Astrocyte of the cerebellum (primary cell): ENCODE measurements at regions not wholly inside any gene's neighbourhood (a gene's known extent, or its start where the extent isn't known, plus 50 kb on each side); places are given as distances from the start of the nearest gene placed in this dataset.

Experiments used
- DNase-seq: peaks from one replicate; pipeline ENCODE4 v3.0.0-alpha.2; 2011; ENCODE audit warnings: low read depth
- H3K4me3 ChIP-seq: 2 replicates; pipeline ENCODE4 v1.5.1; 2011; ENCODE audit warnings: mild to moderate bottlenecking, low read depth, low read length, moderate library complexity
- in situ Hi-C: cut with HindIII; loops from 2 replicates; pipeline ENCODE4 v1.10.0; 2017; ENCODE audit warnings: low sequenced_read_pairs
- TF ChIP-seq, protein P1 (sequence below): IDR thresholded peaks from 2 replicates; pipeline ENCODE4 v1.5.1; 2012; ENCODE audit warnings: low read length, low read depth, moderate library complexity, mild to moderate bottlenecking; ENCODE audit errors: missing control alignments

DNA sequence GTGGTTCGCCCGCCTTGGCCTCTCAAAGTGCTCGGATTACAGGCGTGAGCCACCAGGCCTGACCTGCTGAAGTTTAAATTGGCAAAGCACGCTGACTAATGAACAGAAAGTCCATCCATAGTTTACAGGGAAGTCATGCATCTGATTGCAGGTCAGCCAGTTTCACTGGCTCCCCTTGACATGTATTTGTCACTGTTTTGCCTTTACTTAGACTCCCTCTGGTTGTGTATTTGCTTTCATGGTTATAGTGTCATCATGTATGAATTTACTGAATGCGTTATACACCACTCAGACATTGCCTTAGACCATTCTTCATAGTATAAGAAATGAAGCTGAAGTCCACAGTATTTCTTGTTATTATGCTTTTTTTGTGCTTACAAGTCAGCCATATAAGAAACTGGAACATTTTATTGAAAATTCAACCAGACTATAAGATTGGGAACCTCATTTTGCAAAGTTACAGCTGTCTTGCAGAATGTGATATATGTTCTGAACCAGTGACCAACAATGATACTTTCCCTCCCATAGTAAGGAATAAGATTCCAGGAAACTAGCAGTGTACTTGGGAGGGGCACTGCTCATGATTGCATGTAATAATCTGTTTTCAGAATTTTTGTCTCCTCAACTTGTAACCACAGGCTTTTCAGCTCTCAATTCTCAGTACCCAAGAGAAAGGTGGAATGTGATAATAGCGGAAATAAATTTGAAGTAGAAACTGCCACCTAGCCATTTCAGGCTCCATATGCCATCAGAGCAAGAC, 51.9 kb upstream of the ATF7IP start:
- TF ChIP-seq, protein P1, sequence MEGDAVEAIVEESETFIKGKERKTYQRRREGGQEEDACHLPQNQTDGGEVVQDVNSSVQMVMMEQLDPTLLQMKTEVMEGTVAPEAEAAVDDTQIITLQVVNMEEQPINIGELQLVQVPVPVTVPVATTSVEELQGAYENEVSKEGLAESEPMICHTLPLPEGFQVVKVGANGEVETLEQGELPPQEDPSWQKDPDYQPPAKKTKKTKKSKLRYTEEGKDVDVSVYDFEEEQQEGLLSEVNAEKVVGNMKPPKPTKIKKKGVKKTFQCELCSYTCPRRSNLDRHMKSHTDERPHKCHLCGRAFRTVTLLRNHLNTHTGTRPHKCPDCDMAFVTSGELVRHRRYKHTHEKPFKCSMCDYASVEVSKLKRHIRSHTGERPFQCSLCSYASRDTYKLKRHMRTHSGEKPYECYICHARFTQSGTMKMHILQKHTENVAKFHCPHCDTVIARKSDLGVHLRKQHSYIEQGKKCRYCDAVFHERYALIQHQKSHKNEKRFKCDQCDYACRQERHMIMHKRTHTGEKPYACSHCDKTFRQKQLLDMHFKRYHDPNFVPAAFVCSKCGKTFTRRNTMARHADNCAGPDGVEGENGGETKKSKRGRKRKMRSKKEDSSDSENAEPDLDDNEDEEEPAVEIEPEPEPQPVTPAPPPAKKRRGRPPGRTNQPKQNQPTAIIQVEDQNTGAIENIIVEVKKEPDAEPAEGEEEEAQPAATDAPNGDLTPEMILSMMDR = no peak
- H3K4me3 ChIP-seq = no peak overlapping the region
- DNase-seq = no peak
- in situ Hi-C loops = no loop called here

DNA sequence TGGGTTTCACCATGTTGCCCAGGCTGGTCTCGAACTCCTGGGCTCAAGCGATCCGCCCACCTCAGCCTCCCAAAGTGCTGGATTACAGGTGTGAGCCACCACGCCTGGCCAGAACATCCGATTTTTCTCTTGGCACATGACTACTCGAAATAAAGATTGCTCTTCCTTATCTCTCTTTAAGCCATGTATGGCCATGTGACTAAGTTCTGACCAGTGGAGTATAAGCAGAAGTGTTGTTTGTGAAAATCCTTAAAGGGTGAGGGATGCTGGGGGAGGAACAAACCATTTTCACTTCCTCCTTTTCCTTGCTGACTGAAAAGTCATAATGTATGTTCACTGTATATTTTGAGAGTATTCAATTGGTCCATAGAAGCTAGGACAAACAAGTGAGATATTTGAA, 50.7 kb upstream of the ATF7IP start:
- no peak for DNase-seq

DNA sequence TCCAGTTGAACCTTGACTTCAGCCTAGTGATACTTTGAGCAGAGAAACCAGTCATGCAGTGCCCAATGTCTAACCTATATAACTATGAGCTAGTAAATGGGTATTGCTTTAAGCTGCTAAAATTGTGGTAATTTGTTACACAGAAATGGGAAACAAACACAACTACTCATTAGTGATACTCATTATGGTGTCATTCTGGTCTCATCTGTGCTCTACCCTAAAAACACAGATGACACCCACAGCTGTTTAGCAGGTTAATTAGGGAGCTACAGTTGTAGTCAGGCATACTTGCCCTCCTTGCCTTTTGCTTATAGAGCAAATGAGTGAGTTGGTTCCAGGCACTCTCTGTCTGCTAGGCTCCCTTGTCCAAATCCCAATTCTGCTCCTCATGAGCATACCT, 50.0 kb upstream of the ATF7IP start:
- no peak for DNase-seq
- no peak overlapping the region for H3K4me3 ChIP-seq
- in situ Hi-C loops = no loop called here
- TF ChIP-seq, protein P1 = no peak

More for the DNA sequence above, 50.7 kb upstream of the ATF7IP start:
- in situ Hi-C loops = no loop called here
- H3K4me3 ChIP-seq = no peak overlapping the region
- TF ChIP-seq, protein P1 = no peak
